Lower leg skin (tissue), 4 donors: ENCODE measurements at regions not wholly inside any gene's neighbourhood (a gene's known extent, or its start where the extent isn't known, plus 50 kb on each side); places are given as distances from the start of the nearest gene placed in this dataset.

Experiments
- DNase-seq, 2 donors: peaks; one replicate each; pipeline ENCODE4 v3.0.0-alpha.2; 2019; ENCODE audit warnings: low spot score in 2 of 2
- H3K4me3 ChIP-seq: fragments of 200-600 bp; sonication (generic); 2 replicates; pipeline ENCODE4 v1.5.1; 2017; ENCODE audit warnings: mild to moderate bottlenecking, low read depth; ENCODE audit not compliant: poor library complexity, severe bottlenecking
- POLR2A ChIP-seq, 2 donors: fragments of 450-650 bp; IDR thresholded peaks; one replicate each; pipeline ENCODE4 v1.6.1; 2016 to 2017; ENCODE audit warnings: antibody characterized with exemption in 2 of 2, mild to moderate bottlenecking in 1 of 2, moderate library complexity in 1 of 2
- WGBS, 2 donors: methylation state at CpG; one replicate each; pipeline ENCODE4 v1.1.5; 2018; 5-methylcytosine and 5-hydroxymethylcytosine counted together
- intact Hi-C: fragments of 100-400 bp; cut with DNase I; formaldehyde crosslinking; loops from one replicate; pipeline ENCODE4 v1.15.0; 2023; ENCODE audit warnings: low total_unique reads
- TF ChIP-seq, protein P1 (sequence below), 3 donors: fragments of 450-650 bp; IDR thresholded peaks; one replicate each; pipeline ENCODE4 v1.5.1; 2016; ENCODE audit warnings: antibody characterized with exemption in 3 of 3, mild to moderate bottlenecking in 3 of 3, moderate library complexity in 2 of 3

DNA sequence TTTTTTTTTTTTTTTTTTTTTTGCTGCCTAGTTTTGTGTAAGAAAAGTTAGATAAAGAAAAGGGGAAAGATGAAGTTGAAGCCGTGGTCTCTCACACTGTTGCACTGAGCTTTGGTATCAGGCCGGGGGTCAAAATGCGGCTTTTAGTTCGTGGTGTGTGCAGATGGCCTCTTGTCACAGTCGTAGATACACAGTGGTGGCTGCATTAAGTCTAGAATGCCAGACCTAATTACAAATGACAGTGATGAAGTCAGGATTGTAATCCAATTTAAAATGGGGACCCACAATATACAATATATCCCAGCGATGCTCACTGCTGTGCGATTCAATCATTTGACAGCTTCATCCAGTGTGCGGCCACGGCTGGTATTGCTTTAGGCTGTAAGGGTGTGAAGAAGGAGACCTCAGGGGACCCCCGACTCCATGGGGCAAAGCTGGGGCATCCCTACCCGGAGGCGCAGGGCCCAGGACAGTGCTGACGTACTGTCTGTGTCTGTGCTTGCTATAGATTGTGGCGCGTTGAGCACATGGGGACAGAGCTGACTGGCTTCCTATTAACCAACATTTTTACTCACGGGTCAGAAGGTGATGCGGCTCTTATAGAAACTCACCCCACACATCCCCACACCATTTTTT lies 210.0 kb upstream of the SOX4 start:
- TF ChIP-seq, protein P1, sequence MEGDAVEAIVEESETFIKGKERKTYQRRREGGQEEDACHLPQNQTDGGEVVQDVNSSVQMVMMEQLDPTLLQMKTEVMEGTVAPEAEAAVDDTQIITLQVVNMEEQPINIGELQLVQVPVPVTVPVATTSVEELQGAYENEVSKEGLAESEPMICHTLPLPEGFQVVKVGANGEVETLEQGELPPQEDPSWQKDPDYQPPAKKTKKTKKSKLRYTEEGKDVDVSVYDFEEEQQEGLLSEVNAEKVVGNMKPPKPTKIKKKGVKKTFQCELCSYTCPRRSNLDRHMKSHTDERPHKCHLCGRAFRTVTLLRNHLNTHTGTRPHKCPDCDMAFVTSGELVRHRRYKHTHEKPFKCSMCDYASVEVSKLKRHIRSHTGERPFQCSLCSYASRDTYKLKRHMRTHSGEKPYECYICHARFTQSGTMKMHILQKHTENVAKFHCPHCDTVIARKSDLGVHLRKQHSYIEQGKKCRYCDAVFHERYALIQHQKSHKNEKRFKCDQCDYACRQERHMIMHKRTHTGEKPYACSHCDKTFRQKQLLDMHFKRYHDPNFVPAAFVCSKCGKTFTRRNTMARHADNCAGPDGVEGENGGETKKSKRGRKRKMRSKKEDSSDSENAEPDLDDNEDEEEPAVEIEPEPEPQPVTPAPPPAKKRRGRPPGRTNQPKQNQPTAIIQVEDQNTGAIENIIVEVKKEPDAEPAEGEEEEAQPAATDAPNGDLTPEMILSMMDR (IDR thresholded peaks at IDR 0.05): no peak
- no peak for TF ChIP-seq POLR2A (IDR thresholded peaks at IDR 0.05)
- no peak for DNase-seq
- WGBS, 2 donors: 92 to 95% methylated on average over 17 of the region's 17 CpGs
- H3K4me3 ChIP-seq: no peak overlapping the region
- intact Hi-C loops: no loop called here

DNA sequence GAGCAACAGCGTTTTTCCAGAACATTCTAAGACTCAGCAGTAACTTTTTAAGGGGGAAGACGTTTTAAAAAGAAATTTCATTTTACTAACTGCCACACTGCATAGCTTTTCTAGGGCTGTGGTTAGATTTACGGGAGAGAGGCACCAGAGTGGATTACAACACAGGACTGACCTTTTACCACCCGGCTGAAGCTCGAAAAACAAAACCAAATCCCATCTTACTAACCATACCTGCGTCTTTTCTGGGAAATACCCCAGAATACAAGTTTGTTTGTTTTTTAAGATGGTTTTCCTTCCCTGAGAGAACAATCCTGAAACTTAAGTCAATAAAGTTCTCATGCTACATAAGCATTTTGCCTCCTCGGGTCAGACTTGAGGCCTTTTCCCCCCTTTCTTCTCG lies 209.3 kb upstream of the SOX4 start:
- no peak overlapping the region for H3K4me3 ChIP-seq
- intact Hi-C loops: no loop called here
- WGBS, 2 donors: 58 to 86% methylated on average over 8 of the region's 8 CpGs
- no peak for DNase-seq
- TF ChIP-seq, protein P1 (IDR thresholded peaks at IDR 0.05): no peak
- TF ChIP-seq POLR2A (IDR thresholded peaks at IDR 0.05): no peak

DNA sequence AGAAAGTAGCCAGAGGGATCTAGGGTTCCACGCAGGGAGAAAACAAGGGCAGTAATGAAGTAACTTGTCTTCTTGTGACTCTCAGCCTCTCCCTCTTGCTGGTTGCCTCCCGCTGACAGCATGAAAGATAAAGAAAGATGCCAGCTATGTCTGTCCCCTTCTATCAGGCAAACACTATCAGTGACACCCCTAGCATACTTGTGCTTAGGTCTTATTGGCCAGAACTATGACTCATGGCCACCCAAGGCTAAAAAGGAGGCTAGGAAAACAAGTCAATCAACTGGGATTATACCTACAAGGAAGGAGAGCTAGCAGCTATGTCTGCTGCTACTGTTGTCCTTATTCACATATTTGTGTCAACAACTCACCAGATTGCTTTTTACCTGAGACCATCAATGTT lies 206.8 kb upstream of the SOX4 start:
- TF ChIP-seq, protein P1 (IDR thresholded peaks at IDR 0.05): no peak
- no peak for TF ChIP-seq POLR2A (IDR thresholded peaks at IDR 0.05)
- intact Hi-C loops: no loop called here
- H3K4me3 ChIP-seq: no peak overlapping the region
- WGBS, 2 donors: 71 to 75% methylated on average over 2 of the region's 2 CpGs
- DNase-seq: no peak

DNA sequence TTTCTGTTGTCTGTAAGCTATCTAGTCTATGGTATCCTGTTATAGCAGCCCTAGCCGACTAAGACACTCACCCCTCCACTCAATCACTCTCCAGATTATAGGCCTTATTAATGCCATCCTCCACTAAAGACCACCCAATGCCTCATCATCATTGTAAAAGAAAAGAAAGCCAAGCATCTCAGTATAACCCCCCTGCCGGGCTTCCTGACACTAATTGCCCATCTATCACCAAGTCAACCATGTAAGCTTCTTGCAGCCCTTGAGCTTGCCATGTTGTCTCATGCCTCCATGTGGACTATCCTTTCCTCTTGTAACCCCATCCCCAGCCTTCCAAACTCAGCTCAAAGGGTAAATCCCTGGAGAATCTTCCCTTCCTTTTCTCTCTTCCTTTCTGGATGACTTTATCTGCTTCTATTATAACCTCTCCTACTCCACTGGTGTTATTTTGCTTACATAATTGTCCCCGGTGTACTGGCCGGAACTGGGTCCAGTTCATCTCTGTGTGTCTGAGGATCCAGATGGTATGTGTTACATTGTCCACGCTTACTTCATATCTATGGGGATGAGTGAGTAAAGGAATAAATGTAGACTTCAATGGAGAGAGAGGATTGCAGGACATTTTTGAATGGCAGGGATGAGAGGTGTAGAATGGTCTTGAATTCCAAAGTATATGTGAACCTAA lies 202.9 kb upstream of the SOX4 start:
- H3K4me3 ChIP-seq: no peak overlapping the region
- intact Hi-C loops: no loop called here
- DNase-seq: no peak
- WGBS, 2 donors: 82 to 86% methylated on average over 5 of the region's 5 CpGs
- TF ChIP-seq, protein P1 (IDR thresholded peaks at IDR 0.05): no peak
- TF ChIP-seq POLR2A (IDR thresholded peaks at IDR 0.05): no peak

DNA sequence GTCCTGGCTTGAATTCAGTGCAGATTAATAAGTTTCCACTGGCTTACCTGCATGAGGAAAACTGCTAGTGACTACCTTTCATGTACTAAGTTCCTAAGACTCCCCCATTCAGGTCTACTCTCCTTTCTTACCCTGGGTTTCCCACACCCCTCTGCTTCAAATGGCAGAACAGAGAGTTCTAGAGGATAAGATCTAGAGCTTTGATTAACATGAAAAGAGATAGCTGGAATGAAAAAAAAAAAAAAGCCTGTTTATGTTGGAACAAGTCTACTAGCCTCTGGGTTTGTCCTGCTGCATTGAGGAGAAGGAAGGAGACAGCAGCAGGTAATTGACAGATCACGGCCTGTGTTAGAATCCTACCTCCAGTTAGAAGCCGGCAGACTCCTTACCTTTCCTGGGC lies 201.4 kb upstream of the SOX4 start:
- TF ChIP-seq, protein P1 (IDR thresholded peaks at IDR 0.05): no peak
- TF ChIP-seq POLR2A (IDR thresholded peaks at IDR 0.05): no peak
- DNase-seq: no peak
- no peak overlapping the region for H3K4me3 ChIP-seq
- 57 to 74% methylated on average over 2 of the region's 2 CpGs for WGBS, 2 donors
- intact Hi-C loops: no loop called here
